GM13976 (cell line): ENCODE measurements at regions not wholly inside any gene's neighbourhood (a gene's known extent, or its start where the extent isn't known, plus 50 kb on each side); places are given as distances from the start of the nearest gene placed in this dataset.

Experiments
- DNase-seq: peaks from one replicate; pipeline ENCODE4 v3.0.0; 2012; ENCODE audit warnings: low spot score
- in situ Hi-C: fragments of 300-500 bp; cut with MboI; formaldehyde crosslinking; loops from one replicate; pipeline ENCODE4 v1.12.0; 2022; ENCODE audit warnings: low sequenced_read_pairs, mixed read lengths, inconsistent platforms; ENCODE audit not compliant: unreplicated experiment
- TF ChIP-seq, protein P1 (sequence below): IDR thresholded peaks from 2 replicates; pipeline ENCODE4 v1.5.1; 2012; ENCODE audit warnings: borderline replicate concordance, mild to moderate bottlenecking; ENCODE audit not compliant: insufficient read depth; ENCODE audit errors: extremely low read depth, missing control alignments, control extremely low read depth

DNA sequence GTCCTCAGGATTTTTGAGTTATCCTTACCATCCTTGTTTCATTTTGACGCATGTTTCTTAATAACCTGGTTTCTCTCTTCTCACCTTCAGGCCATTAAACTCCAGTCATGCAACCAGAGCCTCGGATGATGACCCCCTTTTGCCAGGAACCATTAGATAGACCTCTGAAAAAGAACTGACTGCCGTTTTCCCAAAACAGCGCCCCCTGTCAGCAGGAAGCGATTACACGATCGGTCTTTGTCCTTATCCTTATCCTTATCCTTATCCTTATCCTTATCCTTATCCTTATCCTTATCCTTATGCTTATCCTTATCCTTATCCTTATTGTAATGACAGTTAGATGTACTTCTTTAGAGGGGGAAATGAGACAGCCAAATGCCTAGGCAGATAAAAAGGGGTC, 148.4 kb upstream of the ITM2A start:
- no peak for DNase-seq
- TF ChIP-seq, protein P1, sequence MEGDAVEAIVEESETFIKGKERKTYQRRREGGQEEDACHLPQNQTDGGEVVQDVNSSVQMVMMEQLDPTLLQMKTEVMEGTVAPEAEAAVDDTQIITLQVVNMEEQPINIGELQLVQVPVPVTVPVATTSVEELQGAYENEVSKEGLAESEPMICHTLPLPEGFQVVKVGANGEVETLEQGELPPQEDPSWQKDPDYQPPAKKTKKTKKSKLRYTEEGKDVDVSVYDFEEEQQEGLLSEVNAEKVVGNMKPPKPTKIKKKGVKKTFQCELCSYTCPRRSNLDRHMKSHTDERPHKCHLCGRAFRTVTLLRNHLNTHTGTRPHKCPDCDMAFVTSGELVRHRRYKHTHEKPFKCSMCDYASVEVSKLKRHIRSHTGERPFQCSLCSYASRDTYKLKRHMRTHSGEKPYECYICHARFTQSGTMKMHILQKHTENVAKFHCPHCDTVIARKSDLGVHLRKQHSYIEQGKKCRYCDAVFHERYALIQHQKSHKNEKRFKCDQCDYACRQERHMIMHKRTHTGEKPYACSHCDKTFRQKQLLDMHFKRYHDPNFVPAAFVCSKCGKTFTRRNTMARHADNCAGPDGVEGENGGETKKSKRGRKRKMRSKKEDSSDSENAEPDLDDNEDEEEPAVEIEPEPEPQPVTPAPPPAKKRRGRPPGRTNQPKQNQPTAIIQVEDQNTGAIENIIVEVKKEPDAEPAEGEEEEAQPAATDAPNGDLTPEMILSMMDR: no peak
- in situ Hi-C loops: no loop called here

DNA sequence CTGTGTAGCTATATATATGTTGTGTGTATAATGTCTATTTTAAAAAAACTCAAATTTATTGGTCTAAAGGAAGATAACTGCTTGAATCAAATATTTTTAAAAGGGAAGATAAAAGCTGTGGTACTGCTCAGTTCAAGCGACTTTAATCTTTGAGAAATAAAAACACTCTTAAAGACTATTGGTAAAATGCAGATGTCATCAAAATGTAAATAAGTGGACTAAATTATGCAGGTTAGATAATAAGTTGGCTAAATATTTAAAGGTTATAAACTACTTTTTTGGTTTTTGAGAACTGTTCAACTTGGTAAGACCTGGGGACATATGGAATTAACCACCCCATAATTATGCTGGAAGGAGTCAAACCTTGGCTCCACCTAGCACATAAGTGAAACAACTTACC, 144.7 kb upstream of the ITM2A start:
- in situ Hi-C loops: no loop called here
- DNase-seq: no peak
- TF ChIP-seq, protein P1: no peak

DNA sequence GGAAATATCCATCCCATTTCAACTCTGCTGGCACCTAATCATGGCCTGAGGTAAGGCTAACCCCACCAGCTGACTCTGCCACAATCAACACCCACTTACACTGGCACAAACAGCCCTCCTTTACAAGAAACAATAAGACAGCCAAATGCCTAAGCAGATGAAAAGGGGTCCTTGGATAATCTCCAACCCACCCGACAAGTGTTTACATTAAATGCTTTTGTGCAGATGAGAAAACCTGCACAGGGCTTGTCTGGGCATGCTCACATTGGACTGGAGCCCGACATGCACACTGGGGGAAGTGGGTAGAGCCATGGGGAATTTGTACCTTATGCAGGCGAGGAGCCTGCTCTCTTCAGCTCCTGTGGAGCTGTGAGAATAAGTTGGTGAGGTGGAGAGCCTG, 138.9 kb upstream of the ITM2A start:
- TF ChIP-seq, protein P1: no peak
- DNase-seq: no peak
- in situ Hi-C loops: no loop called here

DNA sequence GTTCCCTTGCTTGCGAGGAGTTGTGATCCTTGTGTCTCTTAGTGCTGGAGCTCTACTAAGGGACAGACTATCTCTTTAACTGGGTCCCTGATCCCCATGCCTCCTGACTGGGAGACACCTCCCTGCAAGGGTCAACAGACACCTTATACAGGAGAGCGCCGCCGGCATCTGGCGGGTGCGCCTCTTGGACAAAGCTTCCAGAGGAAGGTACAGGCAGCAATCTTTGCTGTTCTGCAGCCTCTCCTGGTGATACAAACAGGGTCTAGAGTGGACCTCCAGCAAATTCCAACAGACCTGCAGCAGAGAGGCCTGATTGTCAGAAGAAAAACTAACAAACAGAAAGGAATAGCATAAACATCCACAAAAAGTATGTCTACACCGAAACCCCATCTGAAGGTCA, 115.6 kb upstream of the ITM2A start:
- TF ChIP-seq, protein P1: no peak
- no peak for DNase-seq
- in situ Hi-C loops: no loop called here

DNA sequence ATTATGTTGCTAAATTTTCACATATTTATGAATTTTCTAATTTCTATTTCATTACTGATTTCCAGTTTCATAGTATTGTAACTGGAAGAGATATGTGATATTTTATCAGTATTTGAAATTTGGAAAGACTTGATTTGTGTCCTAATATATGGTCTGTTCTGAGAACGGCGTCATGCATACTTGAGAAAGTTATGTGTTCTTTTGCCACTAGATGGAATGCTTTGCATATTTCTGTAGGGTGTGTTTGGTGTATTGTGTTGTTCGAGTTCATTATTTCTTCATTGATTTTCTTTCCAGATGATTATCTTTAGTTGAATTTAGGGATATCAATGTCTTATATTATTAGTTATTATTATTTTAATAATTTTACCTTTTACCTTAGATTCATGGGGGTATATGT, 110.6 kb upstream of the ITM2A start:
- DNase-seq: no peak
- TF ChIP-seq, protein P1: no peak
- in situ Hi-C loops: no loop called here

DNA sequence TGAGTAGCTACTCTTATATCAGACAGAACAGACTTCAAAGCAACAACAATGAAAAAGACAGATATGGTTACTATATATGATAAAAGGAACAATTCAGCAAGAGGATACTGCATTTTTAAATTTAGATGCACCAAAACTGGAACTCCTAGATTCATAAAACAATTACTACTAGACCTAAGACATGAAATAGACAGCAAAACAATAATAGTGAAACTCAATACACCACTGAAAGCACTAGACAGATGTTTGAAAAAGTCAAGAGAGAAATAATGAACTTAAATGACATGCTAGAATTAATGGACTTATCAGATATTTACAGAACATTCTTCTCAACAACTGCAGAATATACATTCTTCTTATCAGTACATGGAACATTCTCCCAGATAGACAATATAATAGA, 99.5 kb upstream of the ITM2A start:
- in situ Hi-C loops: no loop called here

More for the DNA sequence above, 99.5 kb upstream of the ITM2A start:
- TF ChIP-seq, protein P1: no peak
- no peak for DNase-seq
